ENCODE measurements at regions not wholly inside any gene's neighbourhood (a gene's known extent, or its start where the extent isn't known, plus 50 kb on each side); places are given as distances from the start of the nearest gene placed in this dataset.

- no TSS peak for BruUV-seq (replicated peaks)
- TF ChIP-seq GATA2 (IDR thresholded peaks at IDR 0.05; ENCODE audit: insufficient read depth, insufficient read length, low read depth, low read length) (no peak), POLR2AphosphoS5 (IDR thresholded peaks at IDR 0.05; ENCODE audit: insufficient read depth, low read depth, low read length) (no peak), JUN (IDR thresholded peaks at IDR 0.05; ENCODE audit: borderline replicate concordance, insufficient read depth, insufficient read length, low read depth) (no peak), FOS (IDR thresholded peaks at IDR 0.05; ENCODE audit: borderline replicate concordance, insufficient read depth, low read length) (no peak)
- Histone ChIP-seq H3K4me1 (ENCODE audit: control insufficient read depth, extremely low read depth, insufficient read depth, low read length) (no peaks in the 10 kb centered on the region), H3K9ac (replicated peaks; ENCODE audit: extremely low read depth, insufficient read depth, low read length) (no peak overlapping the region), H3K4me2 (ENCODE audit: insufficient read depth, low read length) (no peak overlapping the region), H3K27ac (ENCODE audit: insufficient read depth, low read depth, low read length) (no peak overlapping the region), H3K4me3 (replicated peaks in 1 of 3; ENCODE audit: insufficient read depth in 1 of 3, low read depth in 1 of 3, low read length in 3 of 3) (no peak overlapping the region), H3K9me1 (replicated peaks; ENCODE audit: control insufficient read depth, extremely low read depth, insufficient read depth, low read length) (no peaks in the 10 kb centered on the region), H3K79me2 (ENCODE audit: control insufficient read depth, insufficient read depth, low read length) (no peaks in the 10 kb centered on the region), H2AFZ (ENCODE audit: low read depth, low read length) (no peak overlapping the region), H4K20me1 (replicated peaks; ENCODE audit: control insufficient read depth, extremely low read depth, insufficient read depth, low read length) (no peaks in the 10 kb centered on the region), H3K27me3 (ENCODE audit: control insufficient read depth in 2 of 2, insufficient read depth in 2 of 2, low read length in 2 of 2) (no peaks in the 10 kb centered on the region), H3K9me3 (replicated peaks; ENCODE audit: control insufficient read depth, insufficient read depth, low read length) (no peaks in the 10 kb centered on the region), H3K36me3 (ENCODE audit: control insufficient read depth in 2 of 2, extremely low read depth in 1 of 2, insufficient read depth in 2 of 2, low read length in 2 of 2) (no peaks in the 10 kb centered on the region)
- ChIA-PET CTCF (no interaction called here), POLR2A (no interaction called here)
- dilution Hi-C loops (cut with MboI; ENCODE audit: extremely low pct_ligation_motif_present, low sequenced_read_pairs): no loop called here
- intact Hi-C loops (cut with micrococcal nuclease): no loop called here
- FAIRE-seq (no peak), DNase-seq (ENCODE audit: low read depth, low spot score) (peak; percentile 5)
These were observed 176.3 kb upstream of the ROPN1 start for GRCh38 chr3:124168271-124168670.

GRCh38 chr3:124172283-124172682, 180.4 kb upstream of the ROPN1 start:
- POLR2A ChIA-PET: no interaction called here
- H3K4me1 ChIP-seq (ENCODE audit: control insufficient read depth, extremely low read depth, insufficient read depth, low read length): no peaks in the 10 kb centered on the region
- H3K9me3 ChIP-seq (replicated peaks; ENCODE audit: control insufficient read depth, insufficient read depth, low read length): no peaks in the 10 kb centered on the region
- H3K27ac ChIP-seq (ENCODE audit: insufficient read depth, low read depth, low read length): no peak overlapping the region
- H3K79me2 ChIP-seq (ENCODE audit: control insufficient read depth, insufficient read depth, low read length): no peaks in the 10 kb centered on the region
- no peak overlapping the region for H3K4me3 ChIP-seq (replicated peaks in 1 of 3; ENCODE audit: insufficient read depth in 1 of 3, low read depth in 1 of 3, low read length in 3 of 3)
- CTCF ChIA-PET: no interaction called here
- H3K9me1 ChIP-seq (replicated peaks; ENCODE audit: control insufficient read depth, extremely low read depth, insufficient read depth, low read length): no peaks in the 10 kb centered on the region
- no peak overlapping the region for H3K9ac ChIP-seq (replicated peaks; ENCODE audit: extremely low read depth, insufficient read depth, low read length)
- H4K20me1 ChIP-seq (replicated peaks; ENCODE audit: control insufficient read depth, extremely low read depth, insufficient read depth, low read length): no peaks in the 10 kb centered on the region
- DNase-seq (ENCODE audit: low read depth, low spot score): no peak
- no peak for FAIRE-seq
- intact Hi-C loops (cut with micrococcal nuclease) (no loop called here), dilution Hi-C loops (cut with MboI; ENCODE audit: extremely low pct_ligation_motif_present, low sequenced_read_pairs) (no loop called here)
- no peak overlapping the region for H2AFZ ChIP-seq (ENCODE audit: low read depth, low read length)
- no peak overlapping the region for H3K4me2 ChIP-seq (ENCODE audit: insufficient read depth, low read length)
- no TSS peak for BruUV-seq (replicated peaks)
- H3K27me3 ChIP-seq (ENCODE audit: control insufficient read depth in 2 of 2, insufficient read depth in 2 of 2, low read length in 2 of 2): no peaks in the 10 kb centered on the region
- TF ChIP-seq GATA2 (IDR thresholded peaks at IDR 0.05; ENCODE audit: insufficient read depth, insufficient read length, low read depth, low read length) (no peak), JUN (IDR thresholded peaks at IDR 0.05; ENCODE audit: borderline replicate concordance, insufficient read depth, insufficient read length, low read depth) (no peak), MYC (IDR thresholded peaks at IDR 0.05; ENCODE audit: low read depth, low read length) (no peak), EZH2 (IDR thresholded peaks at IDR 0.05; ENCODE audit: borderline replicate concordance, low read depth, low read length, severe bottlenecking) (no peak), MAX (IDR thresholded peaks at IDR 0.05; ENCODE audit: insufficient read depth, insufficient read length) (no peak), FOS (IDR thresholded peaks at IDR 0.05; ENCODE audit: borderline replicate concordance, insufficient read depth, low read length) (no peak), POLR2AphosphoS5 (IDR thresholded peaks at IDR 0.05; ENCODE audit: insufficient read depth, low read depth, low read length) (no peak), CTCF (IDR thresholded peaks at IDR 0.05; ENCODE audit: extremely low read depth in 1 of 2, insufficient read depth in 1 of 2, low read depth in 1 of 2, low read length in 2 of 2) (no peak), POLR2A (IDR thresholded peaks at IDR 0.05; ENCODE audit: low read depth, low read length) (no peak)
- H3K36me3 ChIP-seq (ENCODE audit: control insufficient read depth in 2 of 2, extremely low read depth in 1 of 2, insufficient read depth in 2 of 2, low read length in 2 of 2): no peaks in the 10 kb centered on the region
